GM23338 (cell line): ENCODE measurements at regions not wholly inside any gene's neighbourhood (a gene's known extent, or its start where the extent isn't known, plus 50 kb on each side); places are given as distances from the start of the nearest gene placed in this dataset.

Source experiments
- ATAC-seq: fragments of 200-7000 bp; cut with Tn5 transposase; 3 replicates; pipeline ENCODE4 v1.9.1; 2020
- DNase-seq: peaks from one replicate; pipeline ENCODE4 v3.0.0-alpha.2; 2015; ENCODE audit warnings: low spot score
- H2AFZ ChIP-seq: fragments of 200-600 bp; sonication (generic); 2 replicates; pipeline ENCODE4 v1.8.0; 2016; ENCODE audit warnings: antibody characterized with exemption, mild to moderate bottlenecking, moderate library complexity
- H3F3A ChIP-seq: fragments of 200-600 bp; sonication (generic); replicated peaks from 2 replicates; pipeline ENCODE4 v1.8.0; 2017; ENCODE audit warnings: antibody characterized with exemption, mixed run types, low read depth
- H3K27ac ChIP-seq: fragments of 200-600 bp; sonication (generic); 2 replicates; pipeline ENCODE4 v1.6.1; 2016; ENCODE audit warnings: low read depth
- H3K27me3 ChIP-seq: fragments of 200-600 bp; sonication (generic); 2 replicates; pipeline ENCODE4 v1.8.0; 2016; ENCODE audit warnings: mild to moderate bottlenecking, mixed run types, moderate library complexity; ENCODE audit not compliant: insufficient read depth
- H3K36me3 ChIP-seq: fragments of 200-600 bp; sonication (generic); 2 replicates; pipeline ENCODE4 v1.8.0; 2016; ENCODE audit warnings: mild to moderate bottlenecking; ENCODE audit not compliant: insufficient read depth
- H3K4me1 ChIP-seq: fragments of 200-600 bp; sonication (generic); 2 replicates; pipeline ENCODE4 v1.8.0; 2016; ENCODE audit warnings: mild to moderate bottlenecking, moderate library complexity; ENCODE audit not compliant: insufficient read depth
- H3K4me2 ChIP-seq: fragments of 200-600 bp; sonication (generic); 2 replicates; pipeline ENCODE4 v1.7.1; 2017; ENCODE audit warnings: mixed run types
- H3K4me3 ChIP-seq: fragments of 200-600 bp; sonication (generic); 2 replicates; pipeline ENCODE4 v1.6.1; 2016; ENCODE audit warnings: mixed run types
- H3K79me2 ChIP-seq: fragments of 200-600 bp; sonication (generic); replicated peaks from 2 replicates; pipeline ENCODE4 v1.8.0; 2017; ENCODE audit warnings: mild to moderate bottlenecking; ENCODE audit not compliant: insufficient read depth
- H3K9me2 ChIP-seq: fragments of 200-600 bp; sonication (generic); 2 replicates; pipeline ENCODE4 v1.8.0; 2017; ENCODE audit not compliant: insufficient read depth
- H4K20me1 ChIP-seq: fragments of 200-600 bp; sonication (generic); replicated peaks from 2 replicates; pipeline ENCODE4 v1.8.0; 2017; ENCODE audit warnings: mild to moderate bottlenecking; ENCODE audit not compliant: insufficient read depth
- H3K27ac Mint-ChIP-seq: 2 replicates; pipeline ENCODE4 v1.8.0; 2020; ENCODE audit warnings: inconsistent platforms, mild to moderate bottlenecking, moderate library complexity, mixed read lengths
- H3K27me3 Mint-ChIP-seq: 3 replicates; pipeline ENCODE4 v1.8.0; 2022; ENCODE audit warnings: low read depth, mild to moderate bottlenecking, moderate library complexity, mixed read lengths, inconsistent platforms; ENCODE audit not compliant: insufficient read depth, poor library complexity
- H3K36me3 Mint-ChIP-seq: 3 replicates; pipeline ENCODE4 v1.8.0; 2021; ENCODE audit warnings: low read depth, mild to moderate bottlenecking, inconsistent platforms, moderate library complexity, mixed read lengths
- H3K4me1 Mint-ChIP-seq: 3 replicates; pipeline ENCODE4 v1.8.0; 2020; ENCODE audit warnings: mild to moderate bottlenecking, inconsistent platforms, mixed read lengths
- H3K4me3 Mint-ChIP-seq: 3 replicates; pipeline ENCODE4 v1.8.0; 2021; ENCODE audit warnings: moderate library complexity, mild to moderate bottlenecking, inconsistent platforms, mixed read lengths
- H3K9me3 Mint-ChIP-seq: 3 replicates; pipeline ENCODE4 v1.8.0; 2020; ENCODE audit warnings: moderate library complexity, mild to moderate bottlenecking, inconsistent platforms, mixed read lengths
- CTCF ChIP-seq, 2 experiments: fragments of 200-600 bp in 1 of 2; sonication (generic) in 1 of 2; conservative IDR thresholded peaks; 2 replicates each; pipeline versions ENCODE4 v1.5.1 to v1.6.1; 2016 to 2017; ENCODE audit warnings: antibody characterized with exemption in 2 of 2, low read depth in 2 of 2, mild to moderate bottlenecking in 2 of 2, moderate library complexity in 1 of 2
- EZH2 ChIP-seq: fragments of 200-600 bp; sonication (generic); IDR thresholded peaks from one replicate; pipeline ENCODE4 v1.8.0; 2017; ENCODE audit warnings: antibody characterized with exemption, mild to moderate bottlenecking, low read depth; ENCODE audit not compliant: unreplicated experiment
- EZH2phosphoT487 ChIP-seq: fragments of 200-600 bp; sonication (generic); IDR thresholded peaks from one replicate; pipeline ENCODE4 v1.8.1; 2018; ENCODE audit warnings: antibody characterized with exemption; ENCODE audit not compliant: unreplicated experiment
- JUNB ChIP-seq: IDR thresholded peaks from one replicate; pipeline ENCODE4 v1.6.1; 2016; ENCODE audit warnings: antibody characterized with exemption; ENCODE audit not compliant: unreplicated experiment
- POLR2AphosphoS5 ChIP-seq: IDR thresholded peaks from 2 replicates; pipeline ENCODE4 v1.6.1; 2016; ENCODE audit warnings: antibody characterized with exemption, low read depth
- ZNF114 ChIP-seq: fragments of 250-450 bp; sonication (Bioruptor Pico); IDR thresholded peaks from 2 replicates; pipeline ENCODE4 v1.5.0; 2020; ENCODE audit warnings: mild to moderate bottlenecking, moderate library complexity
- ZNF331 ChIP-seq: fragments of 250-450 bp; sonication (Bioruptor Pico); IDR thresholded peaks from 2 replicates; pipeline ENCODE4 v1.5.0; 2020; ENCODE audit warnings: low read depth, mild to moderate bottlenecking, moderate library complexity
- ZNF462 ChIP-seq: fragments of 250-450 bp; sonication (Bioruptor Pico); IDR thresholded peaks from 2 replicates; pipeline ENCODE4 v1.5.0; 2020; ENCODE audit warnings: mild to moderate bottlenecking, moderate library complexity

GRCh38 chr10:90977162-90977854 is 56.4 kb upstream of the ANKRD1 start (continued):
- no peak for TF ChIP-seq ZNF462 (CRISPR knock-in tag)
- TF ChIP-seq JUNB = no peak
- no peak for TF ChIP-seq EZH2phosphoT487

- no peaks in the 10 kb centered on the region; the same call in 1 of the 2 replicates for H4K20me1 ChIP-seq
- no peaks in the 10 kb centered on the region for H3K4me1 Mint-ChIP-seq
- H3K79me2 ChIP-seq = no peaks in the 10 kb centered on the region
- no peaks in the 10 kb centered on the region for H3K36me3 Mint-ChIP-seq
- H3K27ac Mint-ChIP-seq = no peak overlapping the region
- H3K27me3 ChIP-seq = peaks cover 9% of the 10 kb centered on the region; the same call in 1 of the 2 replicates
- H2AFZ ChIP-seq = no peak overlapping the region
- TF ChIP-seq EZH2 (no peak), ZNF331 (CRISPR knock-in tag) (no peak), CTCF (conservative IDR thresholded peaks at IDR 0.05; ENCODE audit: low read depth in 2 of 2) (no peak), POLR2AphosphoS5 (no peak), ZNF114 (no peak)
- no peaks in the 10 kb centered on the region for H3K4me1 ChIP-seq
- DNase-seq (no peak), ATAC-seq (no peak)
- no peaks in the 10 kb centered on the region for H3K9me3 Mint-ChIP-seq
- no peak overlapping the region for H3K4me3 ChIP-seq
- 0 out of 2 replicates have a peak, but pooled peaks cover 5% of the 10 kb centered on the region for H3K9me2 ChIP-seq
- no peaks in the 10 kb centered on the region for H3F3A ChIP-seq
- no peak overlapping the region for H3K4me2 ChIP-seq
- H3K36me3 ChIP-seq = no peaks in the 10 kb centered on the region
- H3K27ac ChIP-seq = no peak overlapping the region
- H3K27me3 Mint-ChIP-seq = peaks cover 3% of the 10 kb centered on the region
- H3K4me3 Mint-ChIP-seq = no peak overlapping the region
Measured at GRCh38 chr10:90977855-90978486, 57.1 kb upstream of the ANKRD1 start.
